Chondrocyte (in vitro differentiated cells): ENCODE measurements at regions not wholly inside any gene's neighbourhood (a gene's known extent, or its start where the extent isn't known, plus 50 kb on each side); places are given as distances from the start of the nearest gene placed in this dataset.

Experiments used
- DNase-seq: peaks from one replicate; pipeline ENCODE4 v3.0.0; 2021; ENCODE audit warnings: mixed read lengths, low spot score
- H3K27ac Mint-ChIP-seq: one replicate; pipeline ENCODE4 v1.8.0; 2021; ENCODE audit warnings: mild to moderate bottlenecking, moderate library complexity, mixed read lengths; ENCODE audit not compliant: unreplicated experiment
- H3K27me3 Mint-ChIP-seq: 2 replicates; pipeline ENCODE4 v1.8.0; 2021; ENCODE audit warnings: low read depth, mixed read lengths
- H3K36me3 Mint-ChIP-seq: 2 replicates; pipeline ENCODE4 v1.8.0; 2021; ENCODE audit warnings: low read depth, mixed read lengths
- H3K4me1 Mint-ChIP-seq: 2 replicates; pipeline ENCODE4 v1.8.0; 2021; ENCODE audit warnings: low read depth, mild to moderate bottlenecking, mixed read lengths
- H3K4me3 Mint-ChIP-seq: one replicate; pipeline ENCODE4 v1.8.0; 2021; ENCODE audit warnings: mild to moderate bottlenecking, moderate library complexity, mixed read lengths; ENCODE audit not compliant: unreplicated experiment
- H3K9me3 Mint-ChIP-seq: 2 replicates; pipeline ENCODE4 v1.8.0; 2021; ENCODE audit warnings: low read depth, mixed read lengths
- CTCF ChIP-seq: fragments of 200-600 bp; sonication (generic); IDR thresholded peaks from 2 replicates; pipeline ENCODE4 v1.5.0; 2021; ENCODE audit warnings: antibody characterized with exemption, mild to moderate bottlenecking, moderate library complexity

GRCh38 chr6:92271091-92271490, 1148.3 kb downstream of the EPHA7 start:
- DNase-seq, result no peak
- no peaks in the 10 kb centered on the region for H3K4me1 Mint-ChIP-seq
- no peaks in the 10 kb centered on the region for H3K36me3 Mint-ChIP-seq
- no peak for TF ChIP-seq CTCF
- H3K4me3 Mint-ChIP-seq, result no peak overlapping the region
- H3K27me3 Mint-ChIP-seq, result no peaks in the 10 kb centered on the region
- no peaks in the 10 kb centered on the region for H3K9me3 Mint-ChIP-seq
- no peak overlapping the region for H3K27ac Mint-ChIP-seq

GRCh38 chr6:92270365-92270764, 1149.0 kb downstream of the EPHA7 start:
- H3K27me3 Mint-ChIP-seq, result no peaks in the 10 kb centered on the region
- H3K4me1 Mint-ChIP-seq, result no peaks in the 10 kb centered on the region
- no peaks in the 10 kb centered on the region for H3K36me3 Mint-ChIP-seq
- no peak for TF ChIP-seq CTCF
- no peaks in the 10 kb centered on the region for H3K9me3 Mint-ChIP-seq
- no peak for DNase-seq
- no peak overlapping the region for H3K27ac Mint-ChIP-seq
- H3K4me3 Mint-ChIP-seq, result no peak overlapping the region

GRCh38 chr6:92267335-92267734, 1152.0 kb downstream of the EPHA7 start:
- no peaks in the 10 kb centered on the region for H3K9me3 Mint-ChIP-seq
- no peak for DNase-seq
- H3K27ac Mint-ChIP-seq, result no peak overlapping the region
- H3K27me3 Mint-ChIP-seq, result no peaks in the 10 kb centered on the region
- no peaks in the 10 kb centered on the region for H3K36me3 Mint-ChIP-seq
- no peak overlapping the region for H3K4me3 Mint-ChIP-seq
- no peaks in the 10 kb centered on the region for H3K4me1 Mint-ChIP-seq
- no peak for TF ChIP-seq CTCF

GRCh38 chr6:92263864-92264263, 1155.5 kb downstream of the EPHA7 start:
- no peaks in the 10 kb centered on the region for H3K27me3 Mint-ChIP-seq
- no peaks in the 10 kb centered on the region for H3K4me1 Mint-ChIP-seq
- no peak overlapping the region for H3K27ac Mint-ChIP-seq
- TF ChIP-seq CTCF, result no peak
- H3K4me3 Mint-ChIP-seq, result no peak overlapping the region
- H3K9me3 Mint-ChIP-seq, result no peaks in the 10 kb centered on the region
- no peaks in the 10 kb centered on the region for H3K36me3 Mint-ChIP-seq
- no peak for DNase-seq

GRCh38 chr6:92259171-92259570, 1160.2 kb downstream of the EPHA7 start:
- no peak overlapping the region for H3K27ac Mint-ChIP-seq
- no peak overlapping the region for H3K4me3 Mint-ChIP-seq
- H3K9me3 Mint-ChIP-seq, result no peaks in the 10 kb centered on the region
- no peak for DNase-seq
- H3K36me3 Mint-ChIP-seq, result no peaks in the 10 kb centered on the region
- no peaks in the 10 kb centered on the region for H3K4me1 Mint-ChIP-seq
- no peaks in the 10 kb centered on the region for H3K27me3 Mint-ChIP-seq
- no peak for TF ChIP-seq CTCF
